ENCODE measurements at regions not wholly inside any gene's neighbourhood (a gene's known extent, or its start where the extent isn't known, plus 50 kb on each side); places are given as distances from the start of the nearest gene placed in this dataset.

- TF ChIP-seq POLR2A (IDR thresholded peaks at IDR 0.05; ENCODE audit: low read length) (no peak), GATA1 (IDR thresholded peaks at IDR 0.05; ENCODE audit: low read depth, low read length) (no peak)
Observed at GRCh38 chr18:59758837-59759236, 61.6 kb upstream of the CCBE1 start.
